ENCODE measurements at regions not wholly inside any gene's neighbourhood (a gene's known extent, or its start where the extent isn't known, plus 50 kb on each side); places are given as distances from the start of the nearest gene placed in this dataset.
"Not testable (repeated sequence)": the region's sequence is repeated elsewhere in the genome, so short reads cannot be mapped to it uniquely, and the experiment has no call there.

GRCh38 chr5:163569284-163569683 is 63.9 kb downstream of the MAT2B start:
- H3K27ac ChIP-seq: peak overlapping the region; percentile 12; the same call in 1 of the 2 replicates

GRCh38 chr5:163571744-163572143 is 66.3 kb downstream of the MAT2B start:
- TF ChIP-seq CTCF (IDR thresholded peaks at IDR 0.05): no peak
- TF ChIP-seq ZFX (IDR thresholded peaks at IDR 0.05; ENCODE audit: borderline replicate concordance): no peak
- no peak overlapping the region for H3K27ac ChIP-seq

More at GRCh38 chr5:163569284-163569683, 63.9 kb downstream of the MAT2B start:
- TF ChIP-seq ZFX (IDR thresholded peaks at IDR 0.05; ENCODE audit: borderline replicate concordance): no peak
- peak; percentile 65 for TF ChIP-seq CTCF (IDR thresholded peaks at IDR 0.05)

GRCh38 chr5:163574472-163575440 is 69.3 kb downstream of the MAT2B start:
- peak overlapping the region; percentile 35 for H3K27ac ChIP-seq

DNA sequence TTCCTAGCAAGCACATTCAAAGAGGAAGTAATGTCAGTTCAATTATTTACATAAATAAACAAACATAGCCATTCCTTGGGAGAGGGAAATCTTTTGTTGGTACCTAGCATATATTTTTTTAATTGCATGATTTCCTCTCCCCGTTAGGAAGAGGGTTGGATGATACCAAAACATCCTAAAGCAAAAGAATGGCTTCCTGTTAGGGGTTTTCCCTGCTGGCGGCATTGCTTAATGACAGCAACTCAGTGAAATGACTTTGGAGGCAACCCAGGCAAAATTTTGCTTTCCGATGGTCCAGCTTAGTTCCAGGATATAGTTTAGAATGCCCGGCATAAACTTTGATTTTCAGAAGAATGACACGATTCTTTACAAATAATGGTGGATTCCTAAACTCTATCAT is 73.2 kb downstream of the MAT2B start:
- peak overlapping the region; percentile 54 for H3K27ac ChIP-seq
- TF ChIP-seq CTCF (IDR thresholded peaks at IDR 0.05) (no peak), ZFX (IDR thresholded peaks at IDR 0.05; ENCODE audit: borderline replicate concordance) (no peak)

More at GRCh38 chr5:163574472-163575440, 69.3 kb downstream of the MAT2B start:
- TF ChIP-seq CTCF (IDR thresholded peaks at IDR 0.05): no peak
- TF ChIP-seq ZFX (IDR thresholded peaks at IDR 0.05; ENCODE audit: borderline replicate concordance): no peak

GRCh38 chr5:163579729-163580128 is 74.3 kb downstream of the MAT2B start:
- TF ChIP-seq CTCF (IDR thresholded peaks at IDR 0.05) (no peak), ZFX (IDR thresholded peaks at IDR 0.05; ENCODE audit: borderline replicate concordance) (no peak)
- H3K27ac ChIP-seq: peak overlapping the region; percentile 73

- H3K27ac ChIP-seq: peak overlapping the region; percentile 73
- TF ChIP-seq CTCF (IDR thresholded peaks at IDR 0.05): no peak
- TF ChIP-seq ZFX (IDR thresholded peaks at IDR 0.05; ENCODE audit: borderline replicate concordance): no peak
Measured at GRCh38 chr5:163580516-163580915, 75.1 kb downstream of the MAT2B start.

DNA sequence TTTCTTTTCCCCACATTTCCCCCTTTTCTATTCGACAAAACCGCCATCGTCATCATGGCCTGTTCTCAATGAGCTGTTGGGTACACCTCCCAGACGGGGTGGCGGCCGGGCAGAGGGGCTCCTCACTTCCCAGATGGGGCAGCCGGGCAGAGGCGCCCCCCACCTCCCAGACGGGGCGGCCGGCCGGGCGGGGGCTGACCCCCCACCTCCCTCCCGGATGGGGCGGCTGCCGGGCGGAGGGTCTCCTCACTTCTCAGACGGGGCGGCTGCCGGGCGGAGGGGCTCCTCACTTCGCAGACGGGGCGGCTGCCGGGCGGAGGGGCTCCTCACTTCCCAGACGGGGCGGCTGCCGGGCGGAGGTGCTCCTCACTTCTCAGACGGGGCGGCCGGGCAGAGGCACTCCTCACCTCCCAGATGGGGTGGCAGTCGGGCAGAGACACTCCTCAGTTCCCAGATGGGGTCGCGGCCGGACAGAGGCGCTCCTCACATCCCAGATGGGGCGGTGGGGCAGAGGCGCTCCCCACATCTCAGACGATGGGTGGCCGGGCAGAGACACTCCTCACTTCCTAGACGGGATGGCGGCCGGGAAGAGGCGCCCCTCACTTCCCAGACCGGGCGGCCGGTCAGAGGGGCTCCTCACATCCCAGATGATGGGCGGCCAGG is 78.2 kb downstream of the MAT2B start:
- not testable (repeated sequence) for H3K27ac ChIP-seq
